Prostate gland (tissue), 2 donors: ENCODE measurements at regions not wholly inside any gene's neighbourhood (a gene's known extent, or its start where the extent isn't known, plus 50 kb on each side); places are given as distances from the start of the nearest gene placed in this dataset.

Source experiments
- DNase-seq: peaks from one replicate; pipeline ENCODE4 v3.0.0-alpha.2; 2019; ENCODE audit warnings: low spot score
- H3K27ac ChIP-seq, 2 donors: fragments of 200-600 bp; sonication (generic); 2 replicates each; pipeline ENCODE4 v1.5.1; 2017 to 2019
- H3K27me3 ChIP-seq: fragments of 200-600 bp; sonication (generic); replicated peaks from 2 replicates; pipeline ENCODE4 v1.5.1; 2019; ENCODE audit not compliant: insufficient read depth
- H3K36me3 ChIP-seq, 2 donors: fragments of 200-600 bp; sonication (generic); 1 replicate in 1 of 2; 2 replicates in 1 of 2; pipeline versions ENCODE4 v1.5.1 to v1.8.1; 2017 to 2019
- H3K4me1 ChIP-seq: fragments of 200-600 bp; sonication (generic); replicated peaks from 2 replicates; pipeline ENCODE4 v1.5.1; 2019
- H3K4me3 ChIP-seq, 2 donors: fragments of 200-600 bp; sonication (generic); 2 replicates each; pipeline ENCODE4 v1.5.1; 2017 to 2019
- H3K9me3 ChIP-seq: fragments of 200-600 bp; sonication (generic); 2 replicates; pipeline ENCODE4 v1.5.1; 2017
- CTCF ChIP-seq, 4 experiments: fragments of 200-600 bp in 2 of 4; fragments of 450-650 bp in 2 of 4; sonication (generic) in 2 of 4; IDR thresholded peaks; 1 replicate in 3 of 4; 2 replicates in 1 of 4; pipeline ENCODE4 v1.5.1; 2016 to 2019; ENCODE audit warnings: antibody characterized with exemption in 4 of 4, mild to moderate bottlenecking in 2 of 4, moderate library complexity in 2 of 4
- POLR2A ChIP-seq: fragments of 450-650 bp; IDR thresholded peaks from one replicate; pipeline ENCODE4 v1.6.1; 2016; ENCODE audit warnings: antibody characterized with exemption, mild to moderate bottlenecking
- POLR2AphosphoS5 ChIP-seq: sonication (generic); formaldehyde crosslinking; IDR thresholded peaks from one replicate; pipeline ENCODE4 v1.6.1; 2017; ENCODE audit warnings: antibody characterized with exemption
- WGBS: methylation state at CpG from one replicate; pipeline ENCODE4 v1.1.5; 2018; 5-methylcytosine and 5-hydroxymethylcytosine counted together
- intact Hi-C: fragments of 100-400 bp; cut with DNase I; formaldehyde crosslinking; loops from one replicate; pipeline ENCODE4 v1.14.2; 2022

- Histone ChIP-seq H3K4me1 (no peaks in the 10 kb centered on the region), H3K27me3 (no peaks in the 10 kb centered on the region), H3K9me3 (no peaks in the 10 kb centered on the region), H3K4me3 (no peak overlapping the region), H3K27ac (no peak overlapping the region), H3K36me3 (no peaks in the 10 kb centered on the region)
- TF ChIP-seq CTCF (IDR thresholded peaks at IDR 0.05) (no peak), POLR2AphosphoS5 (no peak), POLR2A (no peak)
- DNase-seq: no peak
- intact Hi-C loops: no loop called here
- WGBS: 86% methylated on average over 6 of the region's 6 CpGs
Observed at GRCh38 chr1:220356981-220357850, 85.0 kb upstream of the RAB3GAP2 start.

- no peak for DNase-seq
- TF ChIP-seq POLR2AphosphoS5 (no peak), POLR2A (no peak), CTCF (IDR thresholded peaks at IDR 0.05) (no peak)
- 92% methylated on average over 24 of the region's 24 CpGs for WGBS
- intact Hi-C loops: no loop called here
- Histone ChIP-seq H3K4me1 (no peaks in the 10 kb centered on the region), H3K36me3 (no peaks in the 10 kb centered on the region), H3K9me3 (no peaks in the 10 kb centered on the region), H3K27ac (no peak overlapping the region), H3K27me3 (no peaks in the 10 kb centered on the region), H3K4me3 (no peak overlapping the region)
Observed at GRCh38 chr1:220353229-220354012, 81.2 kb upstream of the RAB3GAP2 start.

GRCh38 chr1:220348211-220348610, 76.0 kb upstream of the RAB3GAP2 start:
- Histone ChIP-seq H3K27me3 (no peaks in the 10 kb centered on the region), H3K36me3 (no peaks in the 10 kb centered on the region), H3K27ac (no peak overlapping the region), H3K4me1 (no peaks in the 10 kb centered on the region), H3K9me3 (no peaks in the 10 kb centered on the region), H3K4me3 (no peak overlapping the region)
- intact Hi-C loops: no loop called here
- DNase-seq: no peak
- 85% methylated on average over 7 of the region's 7 CpGs for WGBS
- TF ChIP-seq POLR2AphosphoS5: no peak
- TF ChIP-seq CTCF (IDR thresholded peaks at IDR 0.05): no peak
- no peak for TF ChIP-seq POLR2A

GRCh38 chr1:220347654-220348175, 75.5 kb upstream of the RAB3GAP2 start:
- Histone ChIP-seq H3K27me3 (no peaks in the 10 kb centered on the region), H3K9me3 (no peaks in the 10 kb centered on the region), H3K4me3 (no peak overlapping the region), H3K4me1 (no peaks in the 10 kb centered on the region), H3K36me3 (no peaks in the 10 kb centered on the region), H3K27ac (no peak overlapping the region)
- TF ChIP-seq POLR2A (no peak), CTCF (IDR thresholded peaks at IDR 0.05) (no peak), POLR2AphosphoS5 (no peak)
- 63% methylated on average over 8 of the region's 8 CpGs for WGBS
- intact Hi-C loops: no loop called here
- DNase-seq: no peak
